GM21360 (cell line): ENCODE measurements at regions not wholly inside any gene's neighbourhood (a gene's known extent, or its start where the extent isn't known, plus 50 kb on each side); places are given as distances from the start of the nearest gene placed in this dataset.

Experiments
- ATAC-seq: cut with Tn5 transposase; IDR thresholded peaks from one replicate; pipeline ENCODE4 v1.9.1; 2021; ENCODE audit warnings: mild to moderate bottlenecking, moderate library complexity; ENCODE audit not compliant: unreplicated experiment

DNA sequence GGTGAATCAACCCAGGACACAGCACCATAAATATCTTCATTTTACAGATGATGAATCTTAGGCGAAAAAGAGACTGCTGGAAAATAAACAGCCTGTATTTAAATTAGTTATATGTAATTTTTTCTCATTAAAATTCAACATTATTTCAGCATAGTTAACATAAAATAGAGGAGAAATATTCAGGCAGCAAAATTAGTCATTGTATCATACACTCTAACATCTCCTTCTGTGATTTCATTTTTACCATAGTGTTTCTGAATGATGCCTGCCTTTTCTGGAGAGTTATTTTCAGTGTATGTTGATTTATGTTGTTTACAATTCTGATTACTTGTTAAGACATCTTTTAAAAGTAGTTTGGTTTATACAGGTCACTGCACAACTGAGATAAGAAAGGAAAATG is 82.3 kb upstream of the KCNIP4 start:
- no peak for ATAC-seq

DNA sequence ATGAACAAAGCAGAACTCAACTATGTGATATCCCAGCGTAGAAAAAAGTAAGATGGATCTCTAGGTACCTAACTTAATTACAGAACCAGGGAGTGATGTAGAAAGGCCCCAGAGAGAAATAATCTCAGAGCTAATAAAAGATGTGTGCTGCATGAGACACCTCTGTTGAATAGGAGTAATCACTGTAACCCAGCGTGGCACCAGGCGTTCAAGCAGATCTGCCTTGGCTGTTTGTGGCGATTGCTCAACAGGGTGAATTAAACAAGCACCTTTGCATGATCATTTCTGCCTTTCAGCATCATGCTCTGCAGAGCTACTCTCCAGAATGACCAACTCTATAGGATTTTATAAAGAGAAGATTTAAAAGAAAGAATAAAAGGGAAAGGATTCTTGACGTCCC is 81.7 kb upstream of the KCNIP4 start:
- ATAC-seq: no peak

DNA sequence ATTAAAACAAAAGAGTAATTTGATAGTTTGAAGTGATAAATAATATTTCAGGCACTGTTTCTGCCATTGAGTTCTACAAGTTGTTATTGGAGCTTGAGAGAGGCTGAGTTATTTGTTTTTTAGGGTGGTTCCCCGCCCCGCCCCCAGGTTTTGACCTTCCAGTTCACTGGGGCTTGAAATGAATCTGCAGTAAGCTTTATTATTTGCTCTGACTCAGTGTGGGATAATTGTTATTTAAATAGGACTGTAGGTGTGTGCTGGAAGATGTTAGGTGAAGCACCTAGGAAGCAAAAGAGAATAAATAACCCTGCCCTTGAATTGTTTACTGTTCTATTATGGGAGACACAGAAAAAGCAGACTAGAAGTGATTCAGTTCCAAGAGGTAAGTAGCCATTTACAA is 81.2 kb upstream of the KCNIP4 start:
- ATAC-seq: no peak

DNA sequence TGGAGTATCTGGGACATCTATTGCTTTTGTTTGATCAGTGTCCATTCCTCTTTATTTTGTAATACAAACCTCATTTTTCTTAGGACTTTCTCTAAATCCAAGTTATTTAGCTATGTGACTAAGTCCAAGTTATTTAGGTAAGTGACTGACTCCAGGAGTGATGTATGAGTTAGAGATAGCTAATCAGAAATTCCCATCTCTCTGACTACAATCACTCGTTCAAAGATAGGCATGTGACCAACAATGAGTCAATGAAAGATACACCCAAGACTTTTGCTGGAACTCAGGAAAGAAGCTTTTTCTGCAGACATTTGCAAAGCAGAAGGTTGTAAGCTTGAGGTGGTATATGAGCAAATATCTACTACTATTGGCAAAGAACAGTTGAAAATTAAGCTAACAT is 72.5 kb upstream of the KCNIP4 start:
- no peak for ATAC-seq

DNA sequence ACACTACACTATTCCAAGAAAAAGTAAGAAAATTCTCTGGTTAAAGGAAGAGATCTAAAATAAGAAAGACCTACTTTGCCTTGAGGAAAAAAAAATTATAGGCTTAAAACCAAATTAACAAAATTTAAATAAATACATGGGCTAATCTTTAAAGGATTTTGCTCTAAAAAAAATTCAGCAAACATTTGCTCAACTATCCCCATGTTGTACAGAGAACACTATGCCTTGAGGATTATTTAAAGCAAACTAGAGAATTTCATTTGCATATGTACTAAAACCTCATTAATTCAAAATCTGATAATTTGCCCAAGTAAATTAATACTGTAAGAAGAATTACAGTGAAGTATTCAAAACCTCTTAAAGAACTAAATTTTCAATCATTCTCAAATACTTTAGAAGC is 71.6 kb upstream of the KCNIP4 start:
- no peak for ATAC-seq

DNA sequence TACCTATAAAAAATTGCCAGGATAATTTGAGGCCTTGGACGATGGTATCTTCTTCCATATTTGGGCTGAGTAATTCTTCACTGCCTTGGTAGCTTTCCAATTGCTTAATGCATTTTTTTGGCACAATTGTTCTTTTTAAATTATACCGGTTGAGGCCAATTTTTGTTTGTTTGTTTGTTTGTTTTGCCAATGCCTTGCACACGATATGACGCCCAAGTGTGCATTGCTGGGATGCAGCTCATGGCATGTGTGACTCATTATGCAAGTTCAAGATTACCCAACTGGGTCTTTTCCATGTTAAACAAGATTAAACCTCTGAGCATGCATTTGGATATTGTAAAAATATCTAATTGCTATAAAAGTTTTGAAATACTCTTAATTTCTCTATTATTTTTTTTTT is 71.1 kb upstream of the KCNIP4 start:
- ATAC-seq: no peak

DNA sequence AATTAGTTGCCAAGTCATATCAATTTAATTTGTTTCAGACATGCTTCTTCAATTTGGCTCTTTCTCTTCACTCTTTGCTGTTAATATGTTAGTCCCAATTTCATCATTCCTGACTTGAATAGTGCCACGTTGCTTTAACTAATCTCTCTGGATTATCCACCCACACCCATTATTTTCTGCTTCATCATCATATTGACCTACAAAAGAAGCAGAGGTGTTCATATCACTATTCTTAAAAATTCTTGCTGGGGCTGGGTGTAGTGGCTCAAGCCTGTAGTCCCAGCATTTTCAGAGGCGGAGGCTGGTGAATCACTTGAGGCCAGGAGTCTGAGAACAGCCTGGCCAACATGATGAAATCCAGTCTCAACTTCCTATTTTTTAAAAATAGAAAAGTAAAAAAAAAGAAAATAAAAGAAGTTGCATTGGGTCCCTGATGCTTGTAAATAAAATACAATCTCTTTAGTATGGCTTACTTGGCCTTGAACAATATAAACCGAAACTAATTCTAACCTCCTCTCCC is 65.7 kb upstream of the KCNIP4 start:
- no peak for ATAC-seq

DNA sequence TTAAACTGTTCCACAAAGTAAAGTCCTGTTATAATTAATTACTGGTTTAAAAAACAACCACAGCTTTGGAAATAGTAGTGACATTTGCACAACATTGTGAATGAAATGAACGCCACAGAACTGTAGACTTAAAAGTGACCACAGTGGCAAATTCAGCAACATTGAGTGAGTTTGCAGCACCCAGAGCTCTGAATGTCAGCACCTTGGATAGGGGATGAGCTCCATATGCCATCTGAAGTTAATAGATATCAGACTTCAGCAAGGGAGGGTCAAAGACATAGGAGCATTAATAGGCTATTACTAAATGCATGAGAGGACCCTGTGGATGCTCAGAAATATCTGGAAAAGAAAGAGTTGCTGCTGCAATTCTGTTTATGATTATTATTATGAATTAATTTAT is 55.3 kb upstream of the KCNIP4 start:
- no peak for ATAC-seq
